Tibial nerve (tissue), 3 donors: ENCODE measurements at regions not wholly inside any gene's neighbourhood (a gene's known extent, or its start where the extent isn't known, plus 50 kb on each side); places are given as distances from the start of the nearest gene placed in this dataset.

ENCODE experiments used
- CTCF ChIP-seq, 5 experiments: fragments of 200-600 bp in 3 of 5; fragments of 450-650 bp in 2 of 5; sonication (generic) in 3 of 5; IDR thresholded peaks; one replicate each; pipeline ENCODE4 v1.5.1; 2016 to 2019; ENCODE audit warnings: antibody characterized with exemption in 5 of 5, mild to moderate bottlenecking in 3 of 5, moderate library complexity in 2 of 5
- POLR2A ChIP-seq, 2 donors: fragments of 450-650 bp; IDR thresholded peaks; one replicate each; pipeline ENCODE4 v1.6.1; 2017; ENCODE audit warnings: antibody characterized with exemption in 2 of 2, mild to moderate bottlenecking in 2 of 2, moderate library complexity in 2 of 2

GRCh38 chr13:47413526-47413925 is 516.7 kb upstream of the HTR2A start:
- TF ChIP-seq CTCF (IDR thresholded peaks at IDR 0.05) (no peak), POLR2A (IDR thresholded peaks at IDR 0.05) (no peak)
